ENCODE measurements at regions not wholly inside any gene's neighbourhood (a gene's known extent, or its start where the extent isn't known, plus 50 kb on each side); places are given as distances from the start of the nearest gene placed in this dataset.

- DNase-seq (ENCODE audit: low read depth) = no peak
- no peak overlapping the region for H3K4me3 ChIP-seq (ENCODE audit: low read depth, low read length)
- no peak for TF ChIP-seq CTCF (IDR thresholded peaks at IDR 0.05; ENCODE audit: low read depth, low read length, missing control alignments)
These were observed 50.1 kb upstream of the FREM2 start for GRCh38 chr13:38636761-38637160.
